ENCODE measurements at regions not wholly inside any gene's neighbourhood (a gene's known extent, or its start where the extent isn't known, plus 50 kb on each side); places are given as distances from the start of the nearest gene placed in this dataset.
A peak's percentile ranks its signal among the peaks of the same experiment; 100 is the strongest.

DNA sequence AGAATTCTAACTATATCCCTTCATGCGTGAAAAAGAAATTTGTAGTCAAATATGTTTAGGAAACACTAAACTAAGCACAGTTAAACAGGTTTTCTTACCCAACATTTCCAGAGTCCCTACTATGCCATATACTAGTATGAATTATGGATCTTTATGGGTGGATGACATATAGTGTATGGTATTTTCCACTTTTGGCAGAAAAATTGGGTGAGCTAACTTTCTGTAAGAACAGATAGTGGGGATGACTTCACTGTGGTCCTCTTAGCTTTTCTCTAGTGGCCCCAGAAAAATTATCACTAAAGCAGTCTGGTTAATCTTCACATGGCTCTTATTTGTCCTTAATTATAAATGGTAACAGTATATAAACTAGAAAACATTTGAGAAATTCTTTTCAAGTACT is 240.0 kb upstream of the GULP1 start:
- no peak for DNase-seq (ENCODE audit: low read depth)

GRCh38 chr2:188065386-188065785 is 226.3 kb upstream of the GULP1 start:
- DNase-seq (ENCODE audit: low read depth): no peak

GRCh38 chr2:188068093-188068492 is 223.6 kb upstream of the GULP1 start:
- no peak for DNase-seq (ENCODE audit: low read depth)

DNA sequence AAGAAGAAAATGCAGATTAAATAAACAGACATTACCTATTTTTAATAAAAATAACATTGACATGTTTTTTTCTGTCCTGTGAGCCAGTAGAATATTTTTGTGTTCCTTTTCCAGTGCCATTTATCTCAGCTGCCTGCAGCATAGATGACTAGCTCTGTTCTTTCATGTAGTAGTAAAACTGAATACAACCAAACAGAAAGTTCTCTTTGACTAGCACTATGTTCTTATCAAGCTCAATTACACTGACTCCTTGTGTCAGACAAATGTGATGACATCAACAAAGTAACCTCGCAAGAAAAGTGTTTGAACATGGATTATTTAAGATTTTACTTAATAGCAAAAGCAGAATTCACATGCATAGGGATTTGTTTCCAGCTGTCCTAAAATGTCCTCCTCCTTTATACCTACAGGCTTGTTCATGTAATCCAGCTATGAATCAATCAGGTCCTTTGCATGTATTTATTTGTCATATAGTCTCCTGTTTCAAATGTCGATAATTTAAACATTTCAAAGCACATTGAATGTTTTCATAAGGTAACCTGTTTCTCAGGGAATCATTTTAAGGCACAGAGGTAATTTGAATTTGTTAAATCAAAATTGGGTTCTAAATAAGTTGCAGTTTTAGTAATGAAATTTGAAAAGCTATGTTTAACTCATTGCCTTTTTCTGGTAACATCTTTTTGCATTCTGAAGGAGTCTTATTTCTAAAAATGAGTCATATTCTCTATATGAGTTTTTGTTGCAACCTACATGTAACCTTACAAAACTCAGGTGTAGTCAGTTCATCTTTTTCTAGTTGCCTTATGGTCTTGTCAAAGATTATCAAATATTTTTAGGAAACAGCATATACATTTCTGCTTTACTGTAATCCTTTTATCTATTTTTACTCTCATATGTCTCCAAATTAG is 215.3 kb upstream of the GULP1 start:
- no peak for DNase-seq (ENCODE audit: low read depth)

- DNase-seq (ENCODE audit: low read depth): no peak
Observed at GRCh38 chr2:188077757-188078156, 213.9 kb upstream of the GULP1 start.

DNA sequence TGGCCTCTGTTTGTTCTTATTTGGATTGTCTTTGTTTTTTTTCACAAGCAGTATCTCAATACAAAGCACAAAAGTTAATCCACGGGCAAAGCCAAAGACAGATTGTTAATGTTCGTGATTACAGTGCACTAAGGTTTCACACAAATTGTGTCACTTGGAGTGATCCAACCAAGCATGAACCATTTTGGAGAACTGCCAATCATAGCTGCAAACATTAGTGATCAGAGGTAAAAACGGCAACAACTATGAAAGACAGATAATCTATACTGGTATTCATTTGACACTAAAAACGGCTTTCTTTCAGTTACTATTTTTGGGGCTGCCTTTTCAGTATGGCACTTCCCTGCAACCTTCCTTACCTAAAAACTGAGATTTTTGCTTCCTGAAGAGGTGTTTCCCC is 213.1 kb upstream of the GULP1 start:
- DNase-seq (ENCODE audit: low read depth): no peak

DNA sequence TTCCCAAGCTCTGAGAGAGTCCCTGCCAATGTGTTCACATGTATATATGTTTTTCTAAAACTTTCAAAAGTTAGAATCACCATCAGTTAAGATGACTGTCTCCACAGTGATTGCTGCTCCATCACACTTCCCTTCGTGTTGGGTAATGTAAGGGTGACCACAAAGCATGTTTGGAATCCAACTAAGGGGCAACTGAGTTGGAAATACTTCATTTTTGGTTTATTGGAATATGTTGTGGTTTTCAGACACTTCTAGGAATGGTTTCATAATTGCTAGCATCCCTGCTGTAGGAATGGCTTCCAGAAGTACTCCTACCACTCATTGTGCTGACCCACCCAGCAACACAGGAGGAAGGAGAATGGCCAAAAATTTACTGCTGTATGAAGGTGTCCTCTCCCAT is 212.5 kb upstream of the GULP1 start:
- DNase-seq (ENCODE audit: low read depth): peak; percentile 83

DNA sequence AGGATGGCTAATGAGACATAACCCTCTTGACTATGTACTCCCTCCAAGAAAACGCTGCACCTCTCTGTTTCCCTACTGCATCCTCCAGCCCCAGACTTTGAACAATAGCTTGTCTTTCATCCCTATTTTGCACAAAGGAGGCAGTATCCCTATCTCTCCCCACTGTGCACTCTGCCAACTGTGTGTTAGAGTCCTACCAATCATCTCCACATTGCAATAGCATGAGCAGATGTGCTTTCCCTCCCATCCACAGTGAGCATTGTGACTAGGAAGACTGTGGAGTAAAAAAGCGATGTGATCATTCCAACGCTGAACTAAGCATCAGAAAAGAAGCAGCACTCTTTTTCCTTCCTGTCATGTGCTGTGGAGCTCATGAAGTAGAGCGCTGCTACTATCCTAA is 206.3 kb upstream of the GULP1 start:
- no peak for DNase-seq (ENCODE audit: low read depth)

DNA sequence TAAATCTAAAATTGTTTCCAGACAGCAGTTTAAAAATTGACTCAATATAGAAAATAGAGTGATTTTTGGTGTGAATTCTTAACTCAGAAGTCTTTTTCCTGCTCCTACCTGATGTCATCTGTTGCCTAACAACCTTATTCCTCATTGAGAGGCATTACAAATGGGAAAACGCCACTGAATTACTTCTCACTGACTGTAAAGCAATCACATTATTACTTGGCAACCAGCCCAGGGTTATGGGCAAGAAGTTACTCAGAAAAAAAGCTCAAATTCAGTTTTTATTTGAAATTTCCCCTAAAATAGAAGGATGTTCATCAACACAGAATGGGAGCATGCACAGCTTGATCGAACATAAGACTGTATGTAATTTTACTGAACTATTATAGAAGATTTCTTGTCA is 201.8 kb upstream of the GULP1 start:
- DNase-seq (ENCODE audit: low read depth): no peak

DNA sequence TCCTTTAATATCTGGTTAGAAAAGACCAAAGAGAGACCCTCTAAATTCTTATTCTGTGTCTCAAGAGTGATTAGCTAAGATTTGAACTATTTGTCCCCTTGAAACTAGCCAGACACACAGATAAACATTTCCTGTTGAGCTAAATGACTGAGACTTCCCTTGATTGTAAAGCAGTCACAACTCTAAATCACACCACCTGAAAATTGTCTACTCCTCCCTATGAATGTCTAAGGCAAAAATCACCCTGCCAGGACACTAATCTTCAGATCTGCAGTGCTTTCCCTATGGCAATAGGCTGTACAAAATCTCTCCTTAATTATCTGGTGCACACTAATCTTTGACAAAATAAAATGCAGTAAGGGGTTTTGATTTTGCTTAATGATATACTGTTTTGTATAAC is 200.5 kb upstream of the GULP1 start:
- DNase-seq (ENCODE audit: low read depth): no peak

GRCh38 chr2:188092734-188093133 is 198.9 kb upstream of the GULP1 start:
- DNase-seq (ENCODE audit: low read depth): no peak

DNA sequence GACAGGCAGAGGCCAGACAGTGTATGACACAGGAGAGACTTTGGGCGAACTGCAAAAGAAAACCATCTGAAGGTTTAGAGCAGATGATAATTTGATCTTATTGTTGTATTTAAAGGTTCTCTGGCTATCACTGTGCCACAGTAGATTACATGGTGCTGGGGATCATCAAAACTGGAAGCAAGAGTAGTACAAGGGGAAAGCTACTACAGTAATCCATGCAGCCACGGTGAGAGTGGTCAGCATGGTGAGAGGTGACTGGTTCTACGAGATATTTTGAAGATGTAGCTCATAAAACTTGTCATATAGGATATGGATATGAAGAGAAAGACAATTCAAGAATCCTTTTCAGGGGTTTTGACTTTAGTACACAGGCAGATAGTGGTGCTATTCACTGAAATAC is 194.8 kb upstream of the GULP1 start:
- DNase-seq (ENCODE audit: low read depth): no peak

GRCh38 chr2:188102881-188103280 is 188.8 kb upstream of the GULP1 start:
- DNase-seq (ENCODE audit: low read depth): no peak

DNA sequence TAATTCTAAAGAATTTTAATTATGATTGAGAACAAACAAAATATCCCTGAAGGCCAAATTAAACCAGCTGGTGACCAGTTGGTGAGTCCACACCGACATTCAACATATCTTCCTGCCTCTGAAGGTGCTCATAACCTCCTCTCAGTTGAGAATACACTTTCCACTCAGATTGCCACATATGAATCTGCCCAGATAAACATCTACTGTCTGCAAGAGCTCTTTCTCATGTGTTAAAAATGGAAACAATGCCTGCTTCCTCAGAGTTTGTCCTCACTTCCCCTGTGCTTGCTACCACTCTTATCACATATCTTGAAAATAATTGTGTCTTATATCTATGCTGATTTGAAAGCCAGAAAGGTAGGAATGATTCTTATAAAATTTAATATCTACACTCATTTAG is 177.7 kb upstream of the GULP1 start:
- peak; percentile 25 for DNase-seq (ENCODE audit: low read depth)

DNA sequence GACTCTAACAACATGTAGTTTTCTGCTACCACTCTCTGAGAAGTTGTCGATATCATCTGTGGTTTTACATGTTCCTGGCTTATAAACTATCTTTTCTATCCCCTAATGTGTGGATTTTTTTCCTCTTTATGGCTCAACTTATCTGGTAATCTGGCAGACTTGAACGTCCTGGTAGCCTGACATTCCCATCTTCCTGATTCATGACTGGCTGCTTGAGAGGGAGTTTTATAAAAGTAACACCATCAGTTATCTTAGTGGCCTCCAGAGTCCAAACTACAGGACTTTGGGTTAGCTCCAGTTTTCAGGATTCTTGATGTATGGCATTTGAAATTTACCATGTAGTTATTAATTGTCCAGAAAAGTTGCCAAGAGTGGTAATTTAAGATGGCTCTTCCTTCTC is 174.0 kb upstream of the GULP1 start:
- DNase-seq (ENCODE audit: low read depth): no peak

GRCh38 chr2:188118431-188118830 is 173.2 kb upstream of the GULP1 start:
- DNase-seq (ENCODE audit: low read depth): no peak

- DNase-seq (ENCODE audit: low read depth): no peak
Observed at GRCh38 chr2:188119112-188119838, 172.4 kb upstream of the GULP1 start.

DNA sequence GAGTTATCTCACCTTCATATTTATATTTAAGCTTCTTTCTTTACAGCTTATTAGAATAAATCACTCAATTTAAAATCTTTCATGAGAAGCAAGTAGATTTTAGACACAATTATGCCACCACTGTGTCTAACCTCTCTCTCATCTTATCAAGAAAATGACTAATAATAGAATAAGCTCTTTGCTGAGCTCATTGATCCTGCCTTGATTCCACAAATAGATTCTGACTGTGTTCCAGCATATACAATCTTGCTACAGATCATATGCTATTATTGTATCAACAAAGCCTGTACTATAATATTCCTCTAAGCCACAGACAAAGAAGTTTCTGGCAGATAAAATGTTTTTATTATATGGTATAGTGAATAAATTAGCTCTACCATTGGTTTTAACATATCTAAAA is 168.7 kb upstream of the GULP1 start:
- DNase-seq (ENCODE audit: low read depth): no peak

- DNase-seq (ENCODE audit: low read depth): no peak
Observed at GRCh38 chr2:188129677-188130076, 162.0 kb upstream of the GULP1 start.

- no peak for DNase-seq (ENCODE audit: low read depth)
Observed at GRCh38 chr2:188130317-188130716, 161.4 kb upstream of the GULP1 start.

GRCh38 chr2:188131281-188131680 is 160.4 kb upstream of the GULP1 start:
- no peak for DNase-seq (ENCODE audit: low read depth)

- no peak for DNase-seq (ENCODE audit: low read depth)
Observed at GRCh38 chr2:188132385-188132784, 159.3 kb upstream of the GULP1 start.

GRCh38 chr2:188134241-188134640 is 157.4 kb upstream of the GULP1 start:
- DNase-seq (ENCODE audit: low read depth): no peak

DNA sequence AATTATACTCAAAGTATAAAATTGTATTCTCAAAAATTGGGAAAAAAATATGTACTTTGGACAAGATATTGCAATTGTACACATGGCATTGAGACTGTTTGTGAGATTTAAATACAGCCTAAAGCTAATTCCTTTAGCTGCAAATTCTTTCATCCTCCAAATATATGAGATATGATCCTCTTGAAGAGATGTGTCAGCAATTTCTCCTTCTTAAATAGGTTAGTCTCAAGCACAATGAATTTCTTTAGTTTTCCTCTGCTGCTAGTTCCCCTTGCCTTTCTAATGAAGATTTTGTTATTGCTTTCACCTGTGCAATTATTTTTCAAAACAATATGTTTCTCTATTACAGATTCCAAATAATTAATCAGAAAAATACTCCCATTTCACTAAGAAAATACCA is 153.4 kb upstream of the GULP1 start:
- no peak for DNase-seq (ENCODE audit: low read depth)
